DMS114 treated with DMSO at 0.1 percent for 48 hours (cell line): ENCODE measurements at regions not wholly inside any gene's neighbourhood (a gene's known extent, or its start where the extent isn't known, plus 50 kb on each side); places are given as distances from the start of the nearest gene placed in this dataset.

Source experiments
- DNase-seq: peaks from one replicate; lab custom pipeline; 2025; ENCODE audit not compliant: unreplicated experiment; lab: John Stamatoyannopoulos, UW

GRCh38 chr2:37781028-37781427, 109.6 kb upstream of the CDC42EP3 start:
- no peak for DNase-seq

GRCh38 chr2:37782155-37782673, 110.8 kb upstream of the CDC42EP3 start:
- no peak for DNase-seq

- no peak for DNase-seq
These were observed 111.4 kb upstream of the CDC42EP3 start for GRCh38 chr2:37782721-37783371.

- no peak for DNase-seq
These were observed 112.1 kb upstream of the CDC42EP3 start for GRCh38 chr2:37783545-37783944.

GRCh38 chr2:37784071-37784758, 112.8 kb upstream of the CDC42EP3 start:
- no peak for DNase-seq

GRCh38 chr2:37784759-37785149, 113.3 kb upstream of the CDC42EP3 start:
- DNase-seq = no peak

GRCh38 chr2:37786191-37786698, 114.8 kb upstream of the CDC42EP3 start:
- DNase-seq = no peak

- no peak for DNase-seq
These were observed 115.4 kb upstream of the CDC42EP3 start for GRCh38 chr2:37786854-37787253.

- no peak for DNase-seq
These were observed 117.3 kb upstream of the CDC42EP3 start for GRCh38 chr2:37788602-37789209.

- DNase-seq = no peak
These were observed 118.6 kb upstream of the CDC42EP3 start for GRCh38 chr2:37790019-37790418.

- DNase-seq = no peak
These were observed 119.0 kb upstream of the CDC42EP3 start for GRCh38 chr2:37790462-37790861.

GRCh38 chr2:37792366-37792765, 120.9 kb upstream of the CDC42EP3 start:
- DNase-seq = no peak

GRCh38 chr2:37793004-37793403, 121.6 kb upstream of the CDC42EP3 start:
- no peak for DNase-seq

- DNase-seq = no peak
These were observed 123.3 kb upstream of the CDC42EP3 start for GRCh38 chr2:37794717-37795116.

- no peak for DNase-seq
These were observed 124.0 kb upstream of the CDC42EP3 start for GRCh38 chr2:37795456-37795855.

GRCh38 chr2:37795938-37796337, 124.5 kb upstream of the CDC42EP3 start:
- DNase-seq = no peak

- no peak for DNase-seq
These were observed 125.0 kb upstream of the CDC42EP3 start for GRCh38 chr2:37796481-37796880.

- no peak for DNase-seq
These were observed 125.6 kb upstream of the CDC42EP3 start for GRCh38 chr2:37797081-37797480.

- no peak for DNase-seq
These were observed 126.6 kb upstream of the RMDN2 start for GRCh38 chr2:37798315-37799005.

GRCh38 chr2:37800176-37800858, 124.8 kb upstream of the RMDN2 start:
- DNase-seq = no peak
